Adrenal gland (tissue), 9 donors: ENCODE measurements at regions not wholly inside any gene's neighbourhood (a gene's known extent, or its start where the extent isn't known, plus 50 kb on each side); places are given as distances from the start of the nearest gene placed in this dataset.

ENCODE experiments used
- DNase-seq, 7 donors: peaks; one replicate each; pipeline ENCODE4 v3.0.0-alpha.2; 2019 to 2020
- H3K27ac ChIP-seq, 5 donors: fragments of 200-600 bp; sonication (generic) in 4 of 5; 1 replicate in 3 of 5; 2 replicates in 2 of 5; pipeline versions ENCODE4 v1.5.1 to v1.8.0; 2016 to 2020; ENCODE audit warnings: mild to moderate bottlenecking in 1 of 5
- H3K27me3 ChIP-seq: fragments of 200-600 bp; 2 replicates; pipeline ENCODE4 v1.8.0; 2021
- H3K36me3 ChIP-seq, 2 donors: fragments of 200-600 bp; replicated peaks in 1 of 2; 1 replicate in 1 of 2; 2 replicates in 1 of 2; pipeline versions ENCODE4 v1.5.1 to v1.8.0; 2018 to 2022
- H3K4me1 ChIP-seq, 2 donors: fragments of 200-600 bp; replicated peaks in 1 of 2; 1 replicate in 1 of 2; 2 replicates in 1 of 2; pipeline versions ENCODE4 v1.5.1 to v1.8.0; 2018 to 2021
- H3K4me3 ChIP-seq, 4 donors: fragments of 200-600 bp; sonication (generic) in 3 of 4; one replicate each; pipeline ENCODE4 v1.5.1; 2016 to 2018
- H3K9me3 ChIP-seq, 3 donors: fragments of 200-600 bp; sonication (generic) in 1 of 3; replicated peaks in 1 of 3; 1 replicate in 2 of 3; 2 replicates in 1 of 3; pipeline versions ENCODE4 v1.5.1 to v1.8.0; 2016 to 2021
- CTCF ChIP-seq, 6 experiments: fragments of 450-650 bp in 4 of 6; fragments of 200-600 bp in 2 of 6; sonication (generic) in 1 of 6; IDR thresholded peaks; 1 replicate in 5 of 6; 2 replicates in 1 of 6; pipeline versions ENCODE4 v1.5.1 to v1.8.0; 2016 to 2021; ENCODE audit warnings: antibody characterized with exemption in 6 of 6, mild to moderate bottlenecking in 2 of 6, moderate library complexity in 1 of 6
- POLR2A ChIP-seq, 2 donors: fragments of 450-650 bp; IDR thresholded peaks; one replicate each; pipeline ENCODE4 v1.6.1; 2017; ENCODE audit warnings: antibody characterized with exemption in 2 of 2, mild to moderate bottlenecking in 2 of 2, moderate library complexity in 1 of 2
- WGBS, 4 donors: extraction: QIAGEN DNeasy Blood & Tissue Kit in 2 of 4; methylation state at CpG; one replicate each; pipeline versions ENCODE4 v1.1.5 to v1.1.7; 2013 to 2017; 5-methylcytosine and 5-hydroxymethylcytosine counted together
- intact Hi-C, 2 donors: fragments of 100-400 bp; cut with DNase I; formaldehyde crosslinking; loops; one replicate each; pipeline versions ENCODE4 v1.14.1 to v1.15.0; 2022 to 2023
- donor health status: healthy with polysubstance abuse.
- donor health status: Bipolar disorder and iron deficiency.
- donor health status: DM: yes; HTN: yes; CAD: no.
- donor health status: DM: no; HTN: no; CAD: no.
- donor health status: DM: no; HTN: no; CAD: no.

GRCh38 chr2:128720080-128721022, 401.7 kb upstream of the HS6ST1 start:
- DNase-seq, result no peak
- no peaks in the 10 kb centered on the region for H3K9me3 ChIP-seq
- no peak overlapping the region for H3K4me3 ChIP-seq
- H3K36me3 ChIP-seq, result no peaks in the 10 kb centered on the region
- no peak for TF ChIP-seq POLR2A (IDR thresholded peaks at IDR 0.05)
- TF ChIP-seq CTCF (IDR thresholded peaks at IDR 0.05), result no peak
- WGBS, 4 donors, result 81 to 84% (median 81%) methylated on average over 4 of the region's 4 CpGs
- intact Hi-C loops, result no loop called here
- no peaks in the 10 kb centered on the region for H3K4me1 ChIP-seq
- no peak overlapping the region for H3K27ac ChIP-seq
- peaks cover 3% of the 10 kb centered on the region for H3K27me3 ChIP-seq

- DNase-seq, result no peak
- peaks cover 3% of the 10 kb centered on the region for H3K27me3 ChIP-seq
- TF ChIP-seq CTCF (IDR thresholded peaks at IDR 0.05) (no peak), POLR2A (IDR thresholded peaks at IDR 0.05) (no peak)
- H3K9me3 ChIP-seq, result no peaks in the 10 kb centered on the region
- no peaks in the 10 kb centered on the region for H3K4me1 ChIP-seq
- no peak overlapping the region for H3K4me3 ChIP-seq
- H3K27ac ChIP-seq, result no peak overlapping the region
- H3K36me3 ChIP-seq, result no peaks in the 10 kb centered on the region
- intact Hi-C loops, result no loop called here
- 83 to 90% (median 87%) methylated on average over 2 of the region's 2 CpGs for WGBS, 4 donors
These were observed 402.4 kb upstream of the HS6ST1 start for GRCh38 chr2:128721096-128721495.

GRCh38 chr2:128722489-128722888, 403.8 kb upstream of the HS6ST1 start:
- Histone ChIP-seq H3K27ac (no peak overlapping the region), H3K9me3 (no peaks in the 10 kb centered on the region), H3K27me3 (peaks cover 3% of the 10 kb centered on the region), H3K4me3 (no peak overlapping the region), H3K4me1 (peaks cover 3 to 4% of the 10 kb centered on the region in 2 donors), H3K36me3 (no peaks in the 10 kb centered on the region)
- no peak for DNase-seq
- TF ChIP-seq POLR2A (IDR thresholded peaks at IDR 0.05), result no peak
- no peak for TF ChIP-seq CTCF (IDR thresholded peaks at IDR 0.05)
- 73 to 100% (median 85%) methylated on average over 1 of the region's 1 CpG for WGBS, 4 donors
- intact Hi-C loops, result no loop called here

GRCh38 chr2:128724547-128724946, 405.9 kb upstream of the HS6ST1 start:
- Histone ChIP-seq H3K9me3 (no peaks in the 10 kb centered on the region), H3K27ac (no peak overlapping the region), H3K36me3 (no peaks in the 10 kb centered on the region), H3K4me3 (no peak overlapping the region), H3K4me1 (peaks cover 6 to 11% of the 10 kb centered on the region in 2 donors), H3K27me3 (no peaks in the 10 kb centered on the region)
- intact Hi-C loops, result no loop called here
- TF ChIP-seq CTCF (IDR thresholded peaks at IDR 0.05) (no peak), POLR2A (IDR thresholded peaks at IDR 0.05) (no peak)
- 64 to 73% (median 66%) methylated on average over 5 to 7 of the region's 7 CpGs for WGBS, 4 donors
- peak in 3 of 7 donors; percentile 46 to 72 (median 61) for DNase-seq
